T-helper 2 cell (primary cell): ENCODE measurements at regions not wholly inside any gene's neighbourhood (a gene's known extent, or its start where the extent isn't known, plus 50 kb on each side); places are given as distances from the start of the nearest gene placed in this dataset.
A peak's percentile ranks its signal among the peaks of the same experiment; 100 is the strongest.
"Not testable (repeated sequence)": the region's sequence is repeated elsewhere in the genome, so short reads cannot be mapped to it uniquely, and the experiment has no call there.

Source experiments
- DNase-seq, 5 experiments: peaks; one replicate each; pipeline versions ENCODE4 v3.0.0 to v3.0.0-alpha.2; 2012 to 2022

GRCh38 chr3:181530584-181530983, 181.1 kb upstream of the SOX2 start:
- DNase-seq: no peak

GRCh38 chr3:181521831-181522230, 189.9 kb upstream of the SOX2 start:
- no peak for DNase-seq

DNA sequence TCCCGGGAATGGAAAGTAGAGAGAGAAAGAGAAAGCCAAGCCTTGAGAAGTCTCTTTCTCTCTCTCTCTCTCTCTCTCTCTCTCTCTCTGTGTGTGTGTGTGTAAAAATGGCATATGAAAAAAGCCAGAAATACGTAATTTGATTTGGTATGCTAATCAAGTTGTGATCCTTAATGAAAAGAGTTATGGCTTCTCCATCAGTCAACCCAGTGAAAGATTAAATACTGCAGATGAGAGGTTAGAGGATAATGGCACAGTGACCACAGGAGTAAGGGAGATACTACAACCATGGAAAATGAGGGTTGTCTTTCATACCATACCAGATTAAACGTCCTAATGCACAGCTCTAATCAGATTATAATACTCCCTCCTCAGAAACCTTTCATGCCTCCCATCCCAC, 193.5 kb upstream of the SOX2 start:
- DNase-seq: no peak

GRCh38 chr3:181512787-181513186, 198.9 kb upstream of the SOX2 start:
- no peak for DNase-seq

DNA sequence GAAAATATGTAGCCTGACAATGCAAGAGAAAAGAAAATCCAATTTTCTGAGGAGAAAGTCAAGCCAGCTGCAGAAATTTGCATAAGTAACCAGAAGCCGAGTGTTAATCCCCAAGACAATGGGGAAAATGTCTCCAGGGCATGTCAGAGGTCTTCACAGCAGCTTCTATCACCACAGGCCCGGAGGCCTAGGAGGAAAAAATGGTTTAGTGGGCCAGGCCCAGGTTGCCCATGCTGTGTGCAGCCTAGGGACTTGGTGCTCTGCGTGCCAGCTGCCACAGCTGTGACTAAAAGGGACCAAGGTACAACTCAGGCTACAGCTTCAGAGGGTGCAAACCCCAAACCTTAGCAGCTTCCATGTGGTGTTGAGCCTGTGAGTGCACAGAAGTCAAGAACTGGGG, 201.2 kb upstream of the SOX2 start:
- DNase-seq: no peak

DNA sequence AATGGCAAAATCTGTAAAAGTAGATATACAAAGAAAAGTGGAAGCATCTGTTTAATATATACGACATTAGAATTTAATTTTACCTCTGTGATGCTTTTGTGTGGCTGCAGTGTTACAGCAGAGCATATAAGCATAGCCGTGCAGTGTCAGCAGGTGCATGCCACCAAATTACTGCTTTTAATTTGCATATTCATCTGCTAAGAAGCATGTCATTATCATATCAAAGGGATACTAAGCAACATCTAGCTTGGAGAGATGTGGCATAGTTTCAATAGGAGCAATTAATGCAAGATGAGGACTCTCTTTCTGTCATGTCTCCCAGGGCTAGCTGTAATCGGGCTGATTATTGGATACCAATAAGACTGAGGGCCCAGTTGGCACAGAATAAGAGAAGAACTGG, 214.4 kb upstream of the SOX2 start:
- DNase-seq: no peak

GRCh38 chr3:181493423-181493822, 218.3 kb upstream of the SOX2 start:
- DNase-seq: no peak

GRCh38 chr3:181488536-181488935, 223.2 kb upstream of the SOX2 start:
- no peak for DNase-seq

- DNase-seq: peak in 1 of 5 experiments; percentile 15
Measured at GRCh38 chr3:181487236-181487978, 224.3 kb upstream of the SOX2 start.

DNA sequence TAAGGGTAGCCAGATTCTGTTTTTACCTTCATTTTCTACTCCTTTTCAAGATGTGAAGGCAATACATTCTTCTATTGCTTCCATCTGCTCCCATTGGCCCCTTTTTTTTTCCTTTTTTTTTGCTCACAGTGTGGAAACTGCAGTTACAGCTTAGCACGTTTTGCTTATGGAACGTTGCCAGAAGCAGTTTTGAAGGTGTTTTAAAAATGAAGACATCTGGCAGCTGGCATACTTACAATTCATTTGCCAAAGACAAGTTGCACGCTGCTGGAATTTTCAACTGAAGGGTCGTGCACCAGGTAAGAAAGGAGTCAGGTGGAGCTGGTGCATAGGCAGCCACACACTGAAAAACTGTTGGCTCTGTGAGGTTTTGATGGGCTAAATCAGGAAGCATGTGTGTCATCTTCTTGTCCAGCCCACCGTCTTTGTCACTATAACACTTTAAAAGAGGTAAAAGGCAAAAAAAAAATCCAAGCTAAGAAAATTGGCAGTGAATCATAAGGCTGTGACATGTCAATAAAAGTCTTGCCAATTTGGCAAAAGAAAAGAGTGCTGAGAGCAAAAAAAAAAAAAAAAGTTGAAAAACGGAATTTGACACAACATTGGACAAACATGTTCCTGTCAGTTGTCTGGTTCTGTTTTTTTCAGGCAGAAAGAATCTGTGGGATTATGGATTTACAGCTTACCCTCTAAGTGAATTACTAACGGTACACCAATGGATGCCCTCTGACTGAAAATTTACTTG, 225.4 kb upstream of the SOX2 start:
- DNase-seq: no peak

DNA sequence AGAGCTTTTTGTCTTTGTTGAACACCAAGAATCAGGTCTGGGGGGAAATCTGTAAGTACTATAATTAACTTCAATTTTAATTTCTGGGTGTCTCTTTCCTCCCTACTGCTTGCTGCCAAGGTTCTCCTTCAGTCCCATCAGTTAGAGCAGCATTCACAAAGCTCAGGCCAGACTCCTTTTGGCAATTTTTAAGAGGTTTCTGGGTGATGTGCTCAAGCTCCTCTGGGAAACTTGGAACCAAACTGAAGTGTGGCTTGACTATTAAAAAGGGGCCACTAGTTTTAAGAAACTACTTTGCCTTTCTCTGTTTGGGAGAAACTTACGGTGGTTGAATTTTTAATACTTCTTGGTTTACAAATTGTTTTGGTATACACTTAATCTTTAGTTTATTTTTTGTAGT, 227.7 kb upstream of the SOX2 start:
- no peak for DNase-seq

DNA sequence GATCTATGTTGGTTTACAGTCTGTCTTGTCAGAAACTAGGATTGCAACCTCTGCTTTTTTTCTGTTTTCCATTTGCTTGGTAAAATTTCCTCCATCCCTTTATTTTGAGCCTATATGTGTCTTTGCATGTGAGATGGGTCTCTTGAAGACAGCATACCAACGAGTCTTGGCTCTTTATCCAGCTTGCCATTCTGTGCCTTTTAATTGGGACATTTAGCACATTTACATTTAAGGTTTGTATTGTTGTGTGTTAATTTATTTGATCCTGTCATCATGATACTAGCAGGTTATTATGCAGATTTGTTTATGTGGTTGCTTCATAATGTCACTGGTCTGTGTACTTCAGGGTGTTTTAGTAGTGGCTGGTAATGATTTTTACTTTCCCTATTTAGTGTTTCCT, 236.6 kb upstream of the SOX2 start:
- DNase-seq: not testable (repeated sequence)

DNA sequence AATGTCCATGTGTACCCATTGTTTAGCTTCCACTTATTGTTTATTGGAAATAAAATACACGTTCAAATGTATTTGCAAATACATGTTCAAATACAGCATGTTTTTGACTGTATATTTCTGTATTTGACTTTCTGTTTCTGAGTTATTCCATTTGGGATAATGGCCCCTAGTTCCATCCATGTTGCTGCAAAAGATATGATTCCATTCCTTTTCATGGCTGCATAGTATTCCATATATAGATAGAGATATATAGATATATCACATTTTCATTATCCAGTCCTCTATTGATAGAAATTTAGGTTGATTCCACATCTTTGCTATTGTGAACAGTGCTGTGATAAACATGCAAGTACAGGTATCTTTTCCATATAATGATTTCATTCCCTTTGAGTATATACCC, 241.4 kb upstream of the SOX2 start:
- no peak for DNase-seq

- no peak for DNase-seq
Measured at GRCh38 chr3:181464033-181464694, 247.6 kb upstream of the SOX2 start.

- no peak for DNase-seq
Measured at GRCh38 chr3:181461381-181461780, 250.3 kb upstream of the SOX2 start.

- no peak for DNase-seq
Measured at GRCh38 chr3:181459516-181459915, 252.2 kb upstream of the SOX2 start.

- no peak for DNase-seq
Measured at GRCh38 chr3:181458857-181459256, 252.9 kb upstream of the SOX2 start.

DNA sequence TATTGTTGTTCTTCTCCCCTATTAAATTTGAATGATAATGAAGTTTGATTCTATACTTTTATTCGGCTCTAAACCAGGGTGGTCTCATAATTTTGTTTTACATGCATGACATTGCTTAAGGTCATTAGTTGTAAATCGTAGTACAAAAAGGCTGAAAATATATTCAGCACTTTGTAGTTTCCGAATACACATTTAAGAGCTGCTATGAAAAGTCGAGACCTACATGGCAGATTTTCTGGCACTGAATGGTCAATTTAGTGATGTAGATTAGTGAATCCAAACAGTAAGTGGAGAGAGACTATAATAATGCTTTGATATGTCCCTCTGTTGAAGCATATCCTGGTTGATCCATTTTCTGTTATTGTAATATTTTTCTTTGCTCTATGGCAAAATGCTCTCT, 254.0 kb upstream of the SOX2 start:
- DNase-seq: no peak

DNA sequence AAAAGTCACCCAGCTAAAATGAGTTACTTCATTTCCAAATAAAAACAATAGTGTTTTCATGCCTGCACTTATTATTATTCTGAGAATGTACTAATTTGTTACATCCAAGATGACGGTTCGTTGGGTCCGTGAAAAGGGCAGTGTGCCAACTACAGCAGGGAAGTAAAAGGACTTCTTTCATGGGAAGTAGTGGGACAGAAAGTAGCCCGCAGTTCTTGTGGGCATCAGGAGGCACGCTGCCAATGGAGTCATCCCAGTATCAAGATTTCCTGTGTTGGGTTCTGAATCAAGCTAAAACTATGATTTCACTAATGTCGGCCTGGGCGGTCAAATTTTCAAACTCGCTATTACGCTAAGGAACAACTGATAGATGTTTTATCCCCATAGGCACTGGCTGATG, 254.5 kb upstream of the SOX2 start:
- DNase-seq: no peak

DNA sequence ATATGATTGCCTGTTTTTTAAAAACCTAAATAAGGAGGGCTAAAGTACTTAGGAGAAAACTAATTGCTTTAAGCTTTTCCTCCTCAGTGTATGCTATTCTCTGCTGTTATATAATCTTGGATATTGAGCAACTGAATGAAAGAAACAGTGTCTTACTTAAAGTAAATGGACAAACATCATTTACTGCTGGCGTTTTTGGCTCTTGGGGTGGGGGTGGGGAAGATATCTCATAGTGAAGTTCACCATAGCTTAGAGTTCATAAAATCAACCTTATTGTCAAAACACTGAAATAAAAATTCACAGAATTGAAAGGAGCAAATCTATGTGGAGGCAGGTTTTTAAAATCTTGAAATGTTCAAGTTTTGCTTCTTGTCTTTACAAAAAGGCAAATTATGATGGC, 256.4 kb upstream of the SOX2 start:
- DNase-seq: no peak

DNA sequence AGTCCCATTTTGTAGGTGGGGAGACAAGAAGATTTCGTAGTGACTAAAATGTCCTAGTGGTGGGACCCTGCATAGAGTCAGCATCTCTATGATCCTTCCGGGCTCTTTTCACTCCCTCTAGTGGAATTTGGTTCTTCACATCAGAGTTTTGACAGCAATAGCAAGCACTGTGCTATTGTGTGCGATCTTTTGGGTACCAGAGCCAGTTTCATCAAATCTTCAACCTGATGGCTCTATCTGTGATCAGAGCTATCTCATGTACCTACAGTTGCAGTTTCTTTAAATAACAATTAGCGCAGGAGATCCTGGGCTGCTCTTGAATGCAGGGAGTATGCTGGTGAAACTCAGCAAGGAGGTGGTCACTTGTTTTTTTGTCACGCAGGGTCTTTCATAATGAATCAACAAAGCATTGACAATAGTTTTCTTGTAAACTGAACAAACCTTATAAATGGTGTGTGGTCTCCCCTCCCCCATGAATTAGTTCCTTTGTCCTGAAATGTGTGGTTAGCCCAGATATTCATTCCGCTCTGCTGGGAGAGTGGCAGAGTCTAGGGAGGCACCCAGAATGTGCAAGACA, 257.2 kb upstream of the SOX2 start:
- DNase-seq: no peak

- no peak for DNase-seq
Measured at GRCh38 chr3:181446741-181447140, 265.0 kb upstream of the SOX2 start.

DNA sequence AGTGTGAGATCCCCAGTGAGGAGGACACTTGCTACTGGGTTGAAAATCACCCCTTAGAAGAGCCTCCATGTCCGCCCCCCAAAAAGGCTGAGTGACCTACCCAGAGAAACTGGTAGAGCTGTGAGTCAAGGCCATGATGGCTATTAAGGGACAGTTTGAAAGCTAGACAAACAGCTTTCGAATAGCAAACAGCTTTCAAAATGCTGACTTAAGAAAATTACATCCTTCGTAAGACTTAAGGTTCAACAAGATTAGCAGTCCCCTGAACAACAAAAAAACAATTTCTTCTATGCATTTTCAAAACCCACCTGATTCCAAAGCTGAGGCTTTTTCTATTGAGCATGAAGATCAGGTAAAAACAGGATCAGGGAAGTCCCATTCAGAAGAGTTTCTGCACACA, 269.7 kb upstream of the SOX2 start:
- no peak for DNase-seq

DNA sequence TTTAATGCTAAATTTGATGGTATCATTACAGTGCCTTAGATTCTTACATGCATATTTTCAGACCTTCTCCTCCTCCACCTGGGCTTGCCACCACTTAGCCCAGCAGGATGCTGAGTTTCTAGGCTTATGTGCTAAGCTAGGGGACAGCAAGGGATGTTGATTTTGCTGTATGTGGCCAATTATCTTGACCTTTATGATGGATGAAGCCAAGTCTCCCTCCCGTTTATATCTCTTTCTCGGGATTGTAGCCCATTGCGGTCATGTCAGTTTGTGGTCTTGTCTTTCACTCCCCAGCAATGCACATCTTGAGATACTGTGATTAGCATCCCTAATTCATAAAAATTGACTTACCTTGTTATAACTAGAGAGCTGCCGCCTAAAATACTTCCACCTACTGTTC, 278.7 kb upstream of the SOX2 start:
- no peak for DNase-seq
